Colon (tissue), 2 donors: ENCODE measurements at regions not wholly inside any gene's neighbourhood (a gene's known extent, or its start where the extent isn't known, plus 50 kb on each side); places are given as distances from the start of the nearest gene placed in this dataset.

Experiments used
- FAIRE-seq: peaks from 2 replicates; lab custom pipeline; 2012; peaks lifted over from hg19 to GRCh38; lab: Jason Lieb, UNC
- donor health status: control.
- donor health status: control.

DNA sequence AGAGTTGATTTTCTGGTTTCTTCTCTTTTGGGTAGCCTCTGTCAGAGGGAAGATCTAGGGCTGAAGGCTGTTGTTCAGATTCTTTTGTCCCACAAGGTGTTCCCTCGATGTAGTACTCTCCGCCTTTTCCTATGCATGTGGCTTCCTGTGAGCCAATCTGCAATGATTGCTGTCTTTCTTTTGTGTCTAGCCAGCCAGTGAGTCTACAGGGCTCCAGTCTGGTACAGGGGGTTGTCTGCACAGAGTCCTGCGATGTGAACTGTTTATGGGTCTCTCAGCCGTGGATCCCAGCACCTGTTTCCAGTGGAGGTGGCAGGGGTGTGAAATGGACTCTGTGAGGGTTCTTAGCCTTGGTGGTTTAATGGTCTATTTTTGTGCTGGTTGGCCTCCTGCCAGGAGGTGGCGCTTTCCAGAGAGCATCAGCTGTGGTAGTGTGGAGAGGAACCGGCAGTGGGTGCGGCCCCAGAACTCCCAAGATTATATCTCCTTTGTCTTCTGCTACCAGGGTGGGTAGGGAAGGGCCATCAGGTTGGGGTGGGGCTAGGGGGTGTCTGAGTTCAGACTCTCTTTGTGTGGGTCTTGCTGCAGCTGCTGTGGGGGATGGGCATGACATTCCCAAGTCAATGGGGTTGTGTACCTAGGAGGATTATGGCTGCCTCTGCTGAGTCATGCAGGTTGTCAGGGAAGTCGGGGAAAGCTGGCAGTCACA is 81.3 kb upstream of the C21orf91 start:
- no peak for FAIRE-seq

DNA sequence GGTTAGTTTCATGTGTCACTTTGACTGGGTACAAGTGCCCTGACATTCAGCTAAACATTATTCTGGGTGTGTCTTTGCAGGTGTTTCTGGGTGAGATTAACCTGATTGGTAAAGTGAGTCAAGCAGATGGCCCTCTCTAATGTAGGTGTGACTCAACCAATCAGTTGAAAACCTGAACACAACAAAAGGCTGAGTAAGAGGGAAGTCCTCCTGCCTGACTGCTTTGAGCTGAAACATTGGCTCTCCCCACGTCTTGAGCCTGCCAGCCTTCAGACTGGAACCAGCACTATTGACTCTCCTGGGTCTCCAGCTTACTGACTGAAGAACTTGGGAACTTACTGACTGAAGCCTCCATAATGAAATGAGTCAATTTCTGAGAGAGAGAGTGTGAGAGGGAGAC is 70.0 kb upstream of the C21orf91 start:
- no peak for FAIRE-seq

DNA sequence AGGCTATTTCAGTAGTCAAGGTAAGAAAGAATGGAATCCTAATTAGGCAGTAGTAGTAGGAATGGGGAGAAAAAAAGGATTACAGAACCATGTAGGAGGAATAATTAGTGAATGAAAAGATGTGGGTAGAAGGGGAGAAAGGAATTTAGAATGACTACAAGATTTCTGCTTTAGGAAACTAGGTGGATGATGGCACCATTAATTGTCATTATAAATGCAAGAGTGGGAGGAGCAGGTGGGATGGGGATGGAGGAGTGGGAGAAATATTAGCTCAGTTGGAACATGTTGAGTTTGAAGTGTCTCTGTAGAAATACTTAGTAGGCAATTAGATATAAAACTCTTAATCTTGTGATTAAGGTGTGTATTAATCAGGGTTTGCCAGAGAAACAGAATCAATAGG is 50.0 kb upstream of the C21orf91 start:
- FAIRE-seq: no peak
